Prostate gland (tissue), 2 donors: ENCODE measurements at regions not wholly inside any gene's neighbourhood (a gene's known extent, or its start where the extent isn't known, plus 50 kb on each side); places are given as distances from the start of the nearest gene placed in this dataset.

ENCODE experiments used
- DNase-seq: peaks from one replicate; pipeline ENCODE4 v3.0.0-alpha.2; 2019; ENCODE audit warnings: low spot score
- H3K27ac ChIP-seq, 2 donors: fragments of 200-600 bp; sonication (generic); 2 replicates each; pipeline ENCODE4 v1.5.1; 2017 to 2019
- H3K27me3 ChIP-seq: fragments of 200-600 bp; sonication (generic); replicated peaks from 2 replicates; pipeline ENCODE4 v1.5.1; 2019; ENCODE audit not compliant: insufficient read depth
- H3K36me3 ChIP-seq, 2 donors: fragments of 200-600 bp; sonication (generic); 1 replicate in 1 of 2; 2 replicates in 1 of 2; pipeline versions ENCODE4 v1.5.1 to v1.8.1; 2017 to 2019
- H3K4me1 ChIP-seq: fragments of 200-600 bp; sonication (generic); replicated peaks from 2 replicates; pipeline ENCODE4 v1.5.1; 2019
- H3K4me3 ChIP-seq, 2 donors: fragments of 200-600 bp; sonication (generic); 2 replicates each; pipeline ENCODE4 v1.5.1; 2017 to 2019
- H3K9me3 ChIP-seq: fragments of 200-600 bp; sonication (generic); 2 replicates; pipeline ENCODE4 v1.5.1; 2017
- CTCF ChIP-seq, 4 experiments: fragments of 200-600 bp in 2 of 4; fragments of 450-650 bp in 2 of 4; sonication (generic) in 2 of 4; IDR thresholded peaks; 1 replicate in 3 of 4; 2 replicates in 1 of 4; pipeline ENCODE4 v1.5.1; 2016 to 2019; ENCODE audit warnings: antibody characterized with exemption in 4 of 4, mild to moderate bottlenecking in 2 of 4, moderate library complexity in 2 of 4
- POLR2A ChIP-seq: fragments of 450-650 bp; IDR thresholded peaks from one replicate; pipeline ENCODE4 v1.6.1; 2016; ENCODE audit warnings: antibody characterized with exemption, mild to moderate bottlenecking
- POLR2AphosphoS5 ChIP-seq: sonication (generic); formaldehyde crosslinking; IDR thresholded peaks from one replicate; pipeline ENCODE4 v1.6.1; 2017; ENCODE audit warnings: antibody characterized with exemption
- WGBS: methylation state at CpG from one replicate; pipeline ENCODE4 v1.1.5; 2018; 5-methylcytosine and 5-hydroxymethylcytosine counted together
- intact Hi-C: fragments of 100-400 bp; cut with DNase I; formaldehyde crosslinking; loops from one replicate; pipeline ENCODE4 v1.14.2; 2022

GRCh38 chr5:124054564-124054963 lies 542.6 kb downstream of the CSNK1G3 start:
- H3K4me1 ChIP-seq = no peaks in the 10 kb centered on the region

GRCh38 chr5:124053340-124053739 lies 541.4 kb downstream of the CSNK1G3 start:
- Histone ChIP-seq H3K4me1 (no peaks in the 10 kb centered on the region), H3K27me3 (no peaks in the 10 kb centered on the region), H3K36me3 (no peaks in the 10 kb centered on the region), H3K4me3 (no peak overlapping the region), H3K9me3 (no peaks in the 10 kb centered on the region), H3K27ac (no peak overlapping the region)
- DNase-seq = no peak
- intact Hi-C loops = no loop called here
- TF ChIP-seq CTCF (IDR thresholded peaks at IDR 0.05) (no peak), POLR2AphosphoS5 (no peak), POLR2A (no peak)
- WGBS = 88% methylated on average over 2 of the region's 2 CpGs

More at GRCh38 chr5:124054564-124054963, 542.6 kb downstream of the CSNK1G3 start:
- no peaks in the 10 kb centered on the region for H3K27me3 ChIP-seq
- no peak for DNase-seq
- H3K4me3 ChIP-seq = no peak overlapping the region
- no peaks in the 10 kb centered on the region for H3K36me3 ChIP-seq
- no peaks in the 10 kb centered on the region for H3K9me3 ChIP-seq
- H3K27ac ChIP-seq = no peak overlapping the region
- TF ChIP-seq POLR2AphosphoS5 = no peak
- no peak for TF ChIP-seq POLR2A
- no peak for TF ChIP-seq CTCF (IDR thresholded peaks at IDR 0.05)
- intact Hi-C loops = no loop called here

- no peak for TF ChIP-seq POLR2A
- TF ChIP-seq POLR2AphosphoS5 = no peak
- no peak for TF ChIP-seq CTCF (IDR thresholded peaks at IDR 0.05)
- Histone ChIP-seq H3K36me3 (no peaks in the 10 kb centered on the region), H3K4me1 (no peaks in the 10 kb centered on the region), H3K27me3 (no peaks in the 10 kb centered on the region), H3K27ac (no peak overlapping the region), H3K4me3 (no peak overlapping the region), H3K9me3 (no peaks in the 10 kb centered on the region)
- WGBS = 82% methylated on average over 2 of the region's 2 CpGs
- intact Hi-C loops = no loop called here
- no peak for DNase-seq
Observed at GRCh38 chr5:124052201-124052600, 540.2 kb downstream of the CSNK1G3 start.

- no peaks in the 10 kb centered on the region for H3K9me3 ChIP-seq
- no peak for TF ChIP-seq POLR2A
- TF ChIP-seq POLR2AphosphoS5 = no peak
- no peak for TF ChIP-seq CTCF (IDR thresholded peaks at IDR 0.05)
- no peaks in the 10 kb centered on the region for H3K27me3 ChIP-seq
- H3K4me3 ChIP-seq = no peak overlapping the region
- WGBS = 70% methylated on average over 3 of the region's 3 CpGs
- no peaks in the 10 kb centered on the region for H3K36me3 ChIP-seq
- intact Hi-C loops = no loop called here
- H3K27ac ChIP-seq = no peak overlapping the region
- no peaks in the 10 kb centered on the region for H3K4me1 ChIP-seq
- no peak for DNase-seq
Observed at GRCh38 chr5:124050120-124050770, 538.3 kb downstream of the CSNK1G3 start.

GRCh38 chr5:124045412-124045811 lies 533.4 kb downstream of the CSNK1G3 start:
- Histone ChIP-seq H3K27ac (no peak overlapping the region), H3K36me3 (no peaks in the 10 kb centered on the region), H3K9me3 (no peaks in the 10 kb centered on the region), H3K27me3 (no peaks in the 10 kb centered on the region), H3K4me3 (no peak overlapping the region), H3K4me1 (no peaks in the 10 kb centered on the region)
- intact Hi-C loops = no loop called here
- DNase-seq = no peak
- 34% methylated on average over 2 of the region's 2 CpGs for WGBS
- TF ChIP-seq CTCF (IDR thresholded peaks at IDR 0.05) (no peak), POLR2A (no peak)
